ENCODE measurements at regions not wholly inside any gene's neighbourhood (a gene's known extent, or its start where the extent isn't known, plus 50 kb on each side); places are given as distances from the start of the nearest gene placed in this dataset.

DNA sequence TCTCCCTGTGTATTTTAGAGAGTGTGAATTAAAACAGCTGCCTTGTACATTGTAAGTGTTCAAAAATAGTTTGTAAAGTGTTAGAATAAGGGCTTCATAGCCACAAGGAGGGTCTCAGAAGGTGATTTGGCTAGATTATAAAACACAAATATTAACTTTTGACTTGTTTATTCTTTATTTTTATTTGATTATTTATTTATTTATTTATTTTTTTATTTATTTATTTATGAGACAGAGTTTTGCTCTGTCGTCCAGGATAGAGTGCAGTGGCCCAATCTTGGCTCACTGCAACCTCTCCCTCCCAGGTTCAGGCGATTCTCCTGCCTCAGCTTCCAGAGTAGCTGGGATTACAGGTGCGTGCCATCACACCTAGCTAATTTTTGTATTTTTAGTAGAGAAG is 111.5 kb upstream of the RBFOX1 start:
- TF ChIP-seq, protein P1, sequence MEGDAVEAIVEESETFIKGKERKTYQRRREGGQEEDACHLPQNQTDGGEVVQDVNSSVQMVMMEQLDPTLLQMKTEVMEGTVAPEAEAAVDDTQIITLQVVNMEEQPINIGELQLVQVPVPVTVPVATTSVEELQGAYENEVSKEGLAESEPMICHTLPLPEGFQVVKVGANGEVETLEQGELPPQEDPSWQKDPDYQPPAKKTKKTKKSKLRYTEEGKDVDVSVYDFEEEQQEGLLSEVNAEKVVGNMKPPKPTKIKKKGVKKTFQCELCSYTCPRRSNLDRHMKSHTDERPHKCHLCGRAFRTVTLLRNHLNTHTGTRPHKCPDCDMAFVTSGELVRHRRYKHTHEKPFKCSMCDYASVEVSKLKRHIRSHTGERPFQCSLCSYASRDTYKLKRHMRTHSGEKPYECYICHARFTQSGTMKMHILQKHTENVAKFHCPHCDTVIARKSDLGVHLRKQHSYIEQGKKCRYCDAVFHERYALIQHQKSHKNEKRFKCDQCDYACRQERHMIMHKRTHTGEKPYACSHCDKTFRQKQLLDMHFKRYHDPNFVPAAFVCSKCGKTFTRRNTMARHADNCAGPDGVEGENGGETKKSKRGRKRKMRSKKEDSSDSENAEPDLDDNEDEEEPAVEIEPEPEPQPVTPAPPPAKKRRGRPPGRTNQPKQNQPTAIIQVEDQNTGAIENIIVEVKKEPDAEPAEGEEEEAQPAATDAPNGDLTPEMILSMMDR (IDR thresholded peaks at IDR 0.05; ENCODE audit: low read depth, low read length) = no peak

DNA sequence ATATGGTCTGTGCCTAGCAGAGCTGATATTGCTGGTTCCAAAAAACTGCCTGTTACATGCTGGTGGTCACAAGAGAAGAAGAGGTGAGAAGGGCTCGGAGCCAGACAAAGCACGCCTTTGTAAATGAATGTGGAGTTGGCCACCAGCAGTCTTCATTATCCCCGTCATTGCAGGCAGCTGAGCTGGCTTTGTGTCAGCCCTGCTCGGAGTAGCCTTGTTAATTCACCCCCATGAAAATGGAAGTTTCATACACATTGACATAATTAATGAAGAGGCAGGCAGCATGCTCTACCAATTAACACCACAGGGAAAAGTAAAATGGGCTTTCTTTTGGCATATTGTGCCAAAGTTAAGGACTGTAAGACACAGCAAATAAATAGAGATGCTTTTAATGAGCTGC is 113.7 kb upstream of the RBFOX1 start:
- no peak for DNase-seq (ENCODE audit: extremely low read depth, low read depth)
- TF ChIP-seq, protein P1 (IDR thresholded peaks at IDR 0.05; ENCODE audit: low read depth, low read length) = no peak

More for the DNA sequence above, 111.5 kb upstream of the RBFOX1 start:
- no peak for DNase-seq (ENCODE audit: extremely low read depth, low read depth)

DNA sequence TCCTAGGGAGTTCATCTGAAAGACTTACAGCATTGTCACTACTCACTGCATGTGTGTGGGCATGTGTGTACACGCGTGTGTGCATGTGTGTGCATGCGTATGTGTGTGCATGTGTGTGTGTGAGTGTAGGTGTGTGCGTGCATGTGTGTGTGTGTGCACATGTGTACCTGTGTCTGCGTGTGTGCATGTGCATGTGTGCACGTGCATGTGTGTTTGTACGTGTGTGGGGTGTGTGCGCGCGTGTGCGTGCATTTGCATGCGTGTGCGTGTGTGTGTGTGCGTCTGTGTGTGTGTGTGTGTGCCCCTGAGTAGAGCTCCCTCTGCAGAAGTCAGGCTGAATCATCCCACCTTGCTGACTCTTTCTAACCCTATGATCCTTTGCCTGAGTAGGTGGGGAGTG is 114.8 kb upstream of the RBFOX1 start:
- TF ChIP-seq, protein P1 (IDR thresholded peaks at IDR 0.05; ENCODE audit: low read depth, low read length) = no peak
- no peak for DNase-seq (ENCODE audit: extremely low read depth, low read depth)

DNA sequence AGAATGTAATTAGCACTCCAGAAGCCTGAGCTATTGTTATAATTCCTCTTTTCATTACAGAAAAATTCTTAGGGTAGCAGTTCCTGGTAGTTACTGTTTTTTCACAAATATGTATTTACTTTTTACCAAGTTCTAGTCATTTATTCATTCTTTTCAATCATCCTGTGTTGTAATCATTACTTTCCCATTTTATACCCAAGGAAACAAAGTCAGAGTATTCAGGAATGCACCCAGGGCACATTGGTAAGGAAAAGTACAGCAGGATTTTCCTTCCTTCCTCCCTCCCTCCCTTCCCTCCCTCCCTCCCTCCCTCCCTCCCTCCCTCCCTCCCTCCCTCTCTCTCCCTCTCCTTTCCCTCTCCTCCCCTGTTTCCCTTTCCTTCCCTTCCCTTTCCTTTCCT is 115.9 kb upstream of the RBFOX1 start:
- TF ChIP-seq, protein P1 (IDR thresholded peaks at IDR 0.05; ENCODE audit: low read depth, low read length) = no peak
- DNase-seq (ENCODE audit: extremely low read depth, low read depth) = no peak

DNA sequence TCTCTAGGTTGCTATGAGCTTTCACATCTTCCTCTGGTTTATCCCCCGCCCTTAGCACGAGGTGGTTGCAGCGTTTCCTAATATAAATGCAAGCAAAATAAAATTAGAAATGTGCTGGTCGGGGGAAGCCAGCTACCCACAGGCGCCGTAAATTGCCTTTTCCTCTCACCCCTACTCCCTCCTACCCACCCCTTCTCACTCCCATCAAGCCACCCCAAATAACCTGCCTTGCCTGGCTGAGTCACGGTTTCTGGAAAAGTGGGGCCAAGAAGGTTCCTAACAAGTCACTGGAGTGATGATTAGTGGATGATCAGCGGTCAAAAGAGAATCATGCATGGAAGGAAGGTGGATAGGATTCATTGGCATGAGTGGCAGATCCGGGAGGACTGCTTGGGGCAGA is 120.9 kb upstream of the RBFOX1 start:
- no peak for DNase-seq (ENCODE audit: extremely low read depth, low read depth)
- TF ChIP-seq, protein P1 (IDR thresholded peaks at IDR 0.05; ENCODE audit: low read depth, low read length) = no peak

DNA sequence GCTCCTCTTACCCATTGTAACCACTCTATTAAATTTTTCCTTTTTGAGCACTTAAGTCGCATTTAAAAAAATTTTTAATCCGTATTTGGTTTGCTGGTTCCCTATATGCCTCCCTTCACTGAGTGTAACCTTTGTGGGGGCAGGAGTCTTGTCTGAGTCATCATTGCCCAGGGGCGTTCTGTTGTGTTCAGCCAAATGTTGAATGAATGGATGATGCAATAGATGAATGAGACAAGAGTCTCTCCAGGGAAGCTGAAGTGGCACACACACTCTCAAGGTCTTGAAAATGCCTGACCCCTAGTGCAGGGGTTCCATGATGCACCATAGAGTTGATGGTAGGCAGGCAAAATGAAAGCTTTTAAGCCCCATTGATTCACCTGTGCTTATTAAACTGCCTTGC is 123.0 kb upstream of the RBFOX1 start:
- no peak for DNase-seq (ENCODE audit: extremely low read depth, low read depth)
- TF ChIP-seq, protein P1 (IDR thresholded peaks at IDR 0.05; ENCODE audit: low read depth, low read length) = no peak

DNA sequence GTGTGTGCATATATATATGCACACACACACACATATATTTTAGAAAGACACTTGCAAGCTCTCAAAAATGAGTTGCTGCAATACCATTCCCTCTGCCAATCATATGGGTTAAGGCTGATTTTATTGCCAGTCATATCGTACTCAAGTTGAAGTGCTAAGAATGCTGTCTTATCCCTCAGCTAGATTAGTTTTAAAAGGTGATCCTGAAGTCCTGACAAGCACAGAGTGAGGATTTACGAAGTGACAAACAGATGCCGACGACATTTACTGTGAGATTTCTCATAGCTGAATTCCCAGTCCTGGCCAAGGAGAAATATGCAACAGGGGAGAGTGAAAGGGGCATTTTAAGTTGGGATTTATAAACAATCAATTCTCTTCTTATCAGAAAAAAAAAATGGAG is 126.2 kb upstream of the RBFOX1 start:
- TF ChIP-seq, protein P1 (IDR thresholded peaks at IDR 0.05; ENCODE audit: low read depth, low read length) = no peak
- DNase-seq (ENCODE audit: extremely low read depth, low read depth) = no peak
